ENCODE measurements at regions not wholly inside any gene's neighbourhood (a gene's known extent, or its start where the extent isn't known, plus 50 kb on each side); places are given as distances from the start of the nearest gene placed in this dataset.
"Not testable (repeated sequence)": the region's sequence is repeated elsewhere in the genome, so short reads cannot be mapped to it uniquely, and the experiment has no call there.

- not testable (repeated sequence) for DNase-seq
Measured at GRCh38 chr13:21920802-21921201, 249.9 kb downstream of the FGF9 start.

- DNase-seq: no peak
Measured at GRCh38 chr13:21924958-21925357, 254.1 kb downstream of the FGF9 start.

GRCh38 chr13:21925720-21926119 is 254.8 kb downstream of the FGF9 start:
- DNase-seq: no peak

GRCh38 chr13:21929400-21929799 is 258.5 kb downstream of the FGF9 start:
- DNase-seq: no peak

GRCh38 chr13:21930536-21930935 is 259.7 kb downstream of the FGF9 start:
- no peak for DNase-seq

- DNase-seq: no peak
Measured at GRCh38 chr13:21932578-21932977, 261.7 kb downstream of the FGF9 start.

- DNase-seq: no peak
Measured at GRCh38 chr13:21932996-21933395, 262.1 kb downstream of the FGF9 start.

- no peak for DNase-seq
Measured at GRCh38 chr13:21934284-21934683, 263.4 kb downstream of the FGF9 start.

- no peak for DNase-seq
Measured at GRCh38 chr13:21936674-21937073, 265.8 kb downstream of the FGF9 start.

GRCh38 chr13:21938168-21938567 is 267.3 kb downstream of the FGF9 start:
- no peak for DNase-seq

- DNase-seq: no peak
Measured at GRCh38 chr13:21938636-21939035, 267.8 kb downstream of the FGF9 start.

GRCh38 chr13:21942061-21942460 is 271.2 kb downstream of the FGF9 start:
- DNase-seq: no peak

GRCh38 chr13:21944610-21945009 is 273.7 kb downstream of the FGF9 start:
- DNase-seq: no peak

- DNase-seq: no peak
Measured at GRCh38 chr13:21945195-21945594, 274.3 kb downstream of the FGF9 start.

GRCh38 chr13:21946964-21947363 is 276.1 kb downstream of the FGF9 start:
- DNase-seq: no peak

GRCh38 chr13:21948769-21949474 is 278.0 kb downstream of the FGF9 start:
- no peak for DNase-seq

- DNase-seq: no peak
Measured at GRCh38 chr13:21949818-21950429, 279.1 kb downstream of the FGF9 start.

GRCh38 chr13:21956666-21957065 is 285.8 kb downstream of the FGF9 start:
- no peak for DNase-seq

- DNase-seq: no peak
Measured at GRCh38 chr13:21957833-21958232, 287.0 kb downstream of the FGF9 start.

GRCh38 chr13:21960108-21960507 is 289.2 kb downstream of the FGF9 start:
- DNase-seq: no peak

- no peak for DNase-seq
Measured at GRCh38 chr13:21964686-21965085, 293.8 kb downstream of the FGF9 start.

GRCh38 chr13:21965095-21965494 is 294.2 kb downstream of the FGF9 start:
- DNase-seq: no peak

GRCh38 chr13:21966014-21966413 is 295.1 kb downstream of the FGF9 start:
- no peak for DNase-seq

- no peak for DNase-seq
Measured at GRCh38 chr13:21967871-21968270, 297.0 kb downstream of the FGF9 start.

GRCh38 chr13:21970172-21970571 is 299.3 kb downstream of the FGF9 start:
- no peak for DNase-seq

All from CD4-positive, alpha-beta T cell treated with Interleukin-6 for 4 hours (primary cell).